Renal cortex interstitium (tissue), 11 donors: ENCODE measurements at regions not wholly inside any gene's neighbourhood (a gene's known extent, or its start where the extent isn't known, plus 50 kb on each side); places are given as distances from the start of the nearest gene placed in this dataset.
"Not testable (repeated sequence)": the region's sequence is repeated elsewhere in the genome, so short reads cannot be mapped to it uniquely, and the experiment has no call there.

Experiments
- DNase-seq, 11 donors: peaks; one replicate each; pipeline ENCODE4 v3.0.0-alpha.2; 2013; ENCODE audit warnings: low read depth in 9 of 11, low spot score in 4 of 11; ENCODE audit errors: extremely low read depth in 1 of 11

DNA sequence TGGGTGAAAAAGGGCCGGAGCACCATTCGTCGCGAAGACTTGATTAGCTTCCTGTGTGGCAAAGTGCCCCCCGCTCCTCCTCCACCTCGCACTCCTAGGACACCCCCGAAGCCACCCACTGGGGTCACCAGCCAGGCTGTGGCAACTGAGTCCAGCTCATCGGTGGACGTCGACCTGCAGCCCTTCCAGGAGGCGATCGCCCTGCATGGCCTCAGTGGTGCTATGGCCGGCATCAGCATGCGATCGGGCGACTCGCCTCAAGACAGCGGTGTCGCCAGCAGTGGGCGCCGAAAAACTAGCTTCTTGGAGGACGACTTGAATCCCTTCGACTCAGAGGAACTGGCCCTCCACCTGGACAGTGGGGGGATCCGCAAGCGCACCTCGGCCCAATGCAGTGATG lies 126.8 kb upstream of the CXorf66 start:
- DNase-seq = no peak

GRCh38 chrX:140091125-140091886 lies 126.0 kb upstream of the CXorf66 start:
- DNase-seq = peak in 1 of 11 donors; percentile 18

DNA sequence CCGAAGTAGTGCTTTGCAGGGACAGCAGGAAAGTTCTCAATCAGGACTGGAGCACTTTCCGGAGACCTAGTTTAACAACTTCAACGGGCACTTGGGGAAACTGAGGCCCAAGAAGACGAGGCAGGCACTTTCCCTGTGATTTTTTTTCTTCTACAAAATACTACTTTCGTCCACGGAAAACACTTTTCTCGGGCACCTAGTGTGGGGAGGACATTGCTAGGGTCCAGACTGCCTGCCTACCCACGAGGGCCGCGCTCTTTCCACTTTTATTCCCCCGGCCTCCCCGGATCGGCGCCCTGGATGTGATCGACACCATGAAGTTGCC lies 125.4 kb upstream of the CXorf66 start:
- DNase-seq = no peak

GRCh38 chrX:140088438-140088837 lies 123.1 kb upstream of the CXorf66 start:
- DNase-seq = no peak

DNA sequence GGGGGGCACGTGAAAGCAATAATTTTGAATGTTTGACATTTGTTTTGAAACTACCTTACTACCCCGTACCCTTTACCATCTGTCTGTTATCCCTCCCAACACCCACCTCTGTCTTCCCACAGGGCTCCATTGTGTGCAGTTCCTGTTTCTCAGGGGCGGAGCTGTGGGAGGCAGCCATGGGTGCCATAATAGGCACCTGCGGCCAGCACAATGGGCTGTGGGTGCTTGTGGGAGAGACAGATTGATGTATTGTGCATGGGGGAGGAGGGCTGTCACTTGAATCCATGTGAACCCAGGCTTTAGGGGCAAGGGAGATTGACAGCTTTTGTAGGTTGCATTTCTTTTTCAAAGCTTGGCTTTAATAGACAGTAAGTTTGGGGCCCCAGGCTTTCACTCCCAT lies 122.6 kb upstream of the CXorf66 start:
- DNase-seq = no peak

DNA sequence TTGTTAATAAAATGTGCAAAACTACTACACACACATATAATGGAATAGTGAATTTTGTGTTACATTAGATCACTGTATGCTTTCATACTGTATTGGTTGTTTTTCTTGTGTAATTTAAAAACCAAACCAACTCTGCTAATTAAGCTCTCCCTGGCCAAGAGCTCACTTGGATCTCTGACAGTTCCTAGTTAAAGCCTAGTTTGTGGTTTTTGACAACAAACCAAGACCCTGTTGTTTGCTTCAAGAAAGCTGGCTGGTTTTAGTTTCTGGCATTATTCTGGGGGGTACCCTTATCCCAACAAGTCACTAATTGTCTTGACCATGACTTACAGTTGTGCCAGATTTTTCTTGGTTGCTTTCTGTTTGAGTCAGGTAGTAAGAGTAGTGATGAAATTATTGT lies 121.4 kb upstream of the CXorf66 start:
- DNase-seq = no peak

- not testable (repeated sequence) for DNase-seq
These were observed 109.5 kb upstream of the CXorf66 start for GRCh38 chrX:140074851-140075250.

DNA sequence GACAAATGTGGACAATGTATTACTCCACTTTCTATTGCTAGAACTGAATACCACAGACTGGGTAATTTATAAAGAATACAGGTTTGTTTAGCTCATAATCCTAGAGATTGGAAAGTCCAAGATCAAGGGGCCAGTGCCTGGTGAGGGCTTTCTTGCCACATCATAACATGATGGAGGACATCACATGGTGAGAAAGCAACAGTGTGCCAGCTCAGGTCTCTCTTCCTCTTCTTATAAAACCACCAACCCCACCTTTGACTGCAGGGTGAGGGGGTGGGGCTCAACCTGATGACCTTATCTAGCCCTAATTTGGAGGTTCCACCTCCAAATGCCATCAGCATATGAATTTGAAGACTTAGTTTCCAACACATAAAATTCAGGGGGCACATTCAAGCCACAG lies 105.7 kb upstream of the CXorf66 start:
- DNase-seq = no peak

DNA sequence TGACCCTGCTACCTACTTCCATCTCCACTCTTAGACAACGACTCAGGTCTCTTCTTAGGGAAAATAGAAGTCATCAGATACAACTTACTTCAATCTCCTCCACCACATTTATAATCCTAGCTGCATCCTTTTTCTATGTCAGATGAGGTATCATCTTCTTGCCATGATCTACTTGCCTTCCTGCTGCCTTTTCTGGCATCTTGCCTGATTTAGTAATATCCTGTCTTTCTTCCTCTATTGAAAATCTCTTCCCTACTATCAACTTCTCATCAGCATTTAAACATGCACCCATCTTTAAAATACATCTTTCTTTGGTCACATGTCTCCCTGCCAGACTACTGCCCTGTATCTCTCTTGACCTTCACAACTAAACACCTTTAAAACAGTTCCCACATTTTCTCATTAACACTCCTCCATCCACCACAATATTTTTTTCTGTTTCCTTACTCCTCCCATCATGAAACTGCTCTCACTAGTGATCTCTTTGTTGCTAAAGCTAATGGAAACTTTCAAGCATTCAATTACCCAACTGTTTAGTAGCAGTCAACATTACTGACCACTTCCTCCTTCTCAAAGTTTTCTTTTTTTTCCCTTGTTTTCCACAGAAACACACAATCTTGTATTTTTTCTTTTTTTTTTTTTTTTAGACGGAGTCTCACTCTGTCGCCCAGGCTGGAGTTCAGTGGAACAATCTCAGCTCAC lies 100.8 kb upstream of the CXorf66 start:
- DNase-seq = no peak

GRCh38 chrX:140064993-140065392 lies 99.7 kb upstream of the CXorf66 start:
- DNase-seq = no peak

DNA sequence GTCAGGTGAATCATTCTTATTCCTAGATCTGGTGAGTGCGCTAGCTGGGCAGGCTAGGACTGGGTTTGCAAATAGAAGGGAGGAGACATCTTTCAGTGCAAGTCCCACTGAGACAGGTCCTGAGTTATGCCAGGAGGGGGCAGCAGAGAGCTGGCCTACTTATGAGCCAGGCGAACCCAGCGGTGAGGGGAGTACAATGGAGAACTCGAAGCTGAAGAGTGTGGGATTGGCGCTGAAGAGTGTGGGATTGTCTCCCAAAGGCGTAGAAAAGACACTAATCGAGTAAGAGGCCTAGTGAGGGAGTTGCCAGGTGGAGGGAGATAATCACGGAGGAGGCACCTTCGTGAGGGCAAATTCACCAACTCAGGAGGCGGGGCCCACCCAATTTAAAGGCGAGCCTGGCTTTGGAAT lies 91.7 kb upstream of the CXorf66 start:
- peak; percentile 20 to 72 (median 50) for DNase-seq

GRCh38 chrX:140053846-140054245 lies 88.5 kb upstream of the CXorf66 start:
- DNase-seq = no peak

GRCh38 chrX:140050906-140051305 lies 85.6 kb upstream of the CXorf66 start:
- DNase-seq = peak in 3 of 11 donors; percentile 2 to 4 (median 4)

GRCh38 chrX:140040386-140040785 lies 75.1 kb upstream of the CXorf66 start:
- DNase-seq = no peak

- DNase-seq = no peak
These were observed 73.5 kb upstream of the CXorf66 start for GRCh38 chrX:140038842-140039241.

DNA sequence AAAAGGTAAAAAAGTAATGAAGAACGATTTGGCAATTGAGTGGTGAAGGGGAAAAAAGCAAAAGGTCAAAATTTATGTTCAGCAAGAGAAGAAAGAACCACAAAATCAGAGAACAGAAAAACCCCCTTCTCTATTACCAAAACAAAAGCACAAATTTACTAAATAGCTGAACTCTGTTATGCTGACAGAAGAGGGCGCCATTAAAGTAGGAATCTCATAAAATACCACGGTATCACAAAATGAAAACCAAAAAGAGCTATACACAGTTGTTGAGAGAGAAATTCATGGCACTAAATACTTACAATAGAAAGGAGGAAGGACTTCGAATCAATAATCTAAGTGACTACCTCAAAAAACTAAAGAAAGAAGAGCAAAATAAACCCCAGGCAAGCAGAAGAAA lies 69.6 kb upstream of the CXorf66 start:
- no peak for DNase-seq

DNA sequence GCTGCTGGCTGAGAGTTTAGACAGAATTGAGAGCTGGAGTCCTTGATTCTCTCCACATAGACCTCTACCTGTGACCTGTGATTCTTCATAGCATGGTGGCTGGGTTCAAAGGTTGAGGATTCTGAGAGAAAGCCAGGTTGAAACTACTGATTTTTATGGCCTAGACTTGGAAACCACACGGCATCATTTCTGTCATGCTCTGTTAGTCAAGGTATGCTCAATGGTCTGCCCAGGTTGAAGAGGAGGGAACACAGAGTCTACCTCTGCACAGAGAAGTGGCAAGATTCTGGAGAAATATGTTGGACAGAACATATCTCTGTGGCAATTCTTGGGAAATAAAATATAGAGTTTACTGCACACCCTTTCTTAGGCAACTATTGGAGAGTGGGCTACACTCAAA lies 57.2 kb upstream of the CXorf66 start:
- no peak for DNase-seq

DNA sequence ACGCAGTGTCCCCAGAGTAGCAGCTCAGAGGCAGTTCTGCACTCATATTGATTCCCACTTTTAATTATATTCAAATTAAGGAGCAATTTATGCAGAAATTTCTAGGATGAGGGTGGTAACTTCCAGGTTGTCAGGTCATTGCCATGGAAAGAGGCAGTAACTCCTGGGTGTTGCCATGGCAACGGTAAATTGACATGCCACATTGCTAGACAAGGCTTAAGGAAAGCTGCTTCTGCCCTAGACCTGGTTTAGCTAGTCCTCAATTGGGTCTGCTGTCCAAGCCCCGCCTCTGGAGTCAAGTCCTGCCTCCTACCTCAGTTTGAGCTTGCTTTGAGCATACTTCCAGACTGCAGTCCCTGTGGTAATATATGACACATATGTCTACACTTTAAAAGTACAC lies 53.8 kb upstream of the CXorf66 start:
- DNase-seq = not testable (repeated sequence)
